ENCODE measurements at regions not wholly inside any gene's neighbourhood (a gene's known extent, or its start where the extent isn't known, plus 50 kb on each side); places are given as distances from the start of the nearest gene placed in this dataset.

GRCh38 chr5:57582578-57583070 lies 100.0 kb upstream of the ACTBL2 start:
- CTCF ChIA-PET, result interaction anchor here (1.0 to 1.8 kb wide), 2 partner anchors 11 to 284 kb away, joined by 3 to 4 read pairs; no protein-coding TSS in a partner anchor
- TF ChIP-seq CTCF (IDR thresholded peaks at IDR 0.05; ENCODE audit: insufficient read depth, low read length, missing control alignments), result no peak
- no peak overlapping the region for H3K4me3 ChIP-seq (ENCODE audit: low read depth, low read length)
- POLR2A ChIA-PET, result no interaction called here
- no peak for DNase-seq (ENCODE audit: low read depth, low spot score)

- no peak for TF ChIP-seq CTCF (IDR thresholded peaks at IDR 0.05; ENCODE audit: insufficient read depth, low read length, missing control alignments)
- ChIA-PET CTCF (interaction anchor here (1.8 kb wide), 1 partner anchor 12 kb away, joined by 4 read pairs; no protein-coding TSS in a partner anchor), POLR2A (no interaction called here)
- DNase-seq (ENCODE audit: low read depth, low spot score), result no peak
- H3K4me3 ChIP-seq (ENCODE audit: low read depth, low read length), result no peak overlapping the region
Observed at GRCh38 chr5:57581772-57582171, 99.2 kb upstream of the ACTBL2 start.

GRCh38 chr5:57581222-57581621 lies 98.6 kb upstream of the ACTBL2 start:
- TF ChIP-seq CTCF (IDR thresholded peaks at IDR 0.05; ENCODE audit: insufficient read depth, low read length, missing control alignments), result no peak
- POLR2A ChIA-PET, result no interaction called here
- no peak for DNase-seq (ENCODE audit: low read depth, low spot score)
- H3K4me3 ChIP-seq (ENCODE audit: low read depth, low read length), result no peak overlapping the region
- CTCF ChIA-PET, result no interaction called here

GRCh38 chr5:57577432-57578175 lies 95.0 kb upstream of the ACTBL2 start:
- no peak overlapping the region for H3K4me3 ChIP-seq (ENCODE audit: low read depth, low read length)
- ChIA-PET CTCF (interaction anchor here (1.5 kb wide), 1 partner anchor 201 kb away, joined by 3 read pairs; no protein-coding TSS in a partner anchor), POLR2A (no interaction called here)
- no peak for DNase-seq (ENCODE audit: low read depth, low spot score)
- no peak for TF ChIP-seq CTCF (IDR thresholded peaks at IDR 0.05; ENCODE audit: insufficient read depth, low read length, missing control alignments)

- no peak overlapping the region for H3K4me3 ChIP-seq (ENCODE audit: low read depth, low read length)
- no peak for TF ChIP-seq CTCF (IDR thresholded peaks at IDR 0.05; ENCODE audit: insufficient read depth, low read length, missing control alignments)
- no peak for DNase-seq (ENCODE audit: low read depth, low spot score)
- POLR2A ChIA-PET, result no interaction called here
- CTCF ChIA-PET, result interaction anchor here (1.5 kb wide), 1 partner anchor 203 kb away, joined by 3 read pairs; no protein-coding TSS in a partner anchor
Observed at GRCh38 chr5:57576317-57576716, 93.7 kb upstream of the ACTBL2 start.

GRCh38 chr5:57575839-57576238 lies 93.2 kb upstream of the ACTBL2 start:
- DNase-seq (ENCODE audit: low read depth, low spot score), result no peak

More at GRCh38 chr5:57575839-57576238, 93.2 kb upstream of the ACTBL2 start:
- no peak overlapping the region for H3K4me3 ChIP-seq (ENCODE audit: low read depth, low read length)
- CTCF ChIA-PET, result no interaction called here
- no peak for TF ChIP-seq CTCF (IDR thresholded peaks at IDR 0.05; ENCODE audit: insufficient read depth, low read length, missing control alignments)
- POLR2A ChIA-PET, result no interaction called here

All from AG04449 (cell line).